Activated naive CD4-positive, alpha-beta T cell (primary cell): ENCODE measurements at regions not wholly inside any gene's neighbourhood (a gene's known extent, or its start where the extent isn't known, plus 50 kb on each side); places are given as distances from the start of the nearest gene placed in this dataset.

ENCODE experiments used
- DNase-seq, 4 experiments: peaks; one replicate each; lab custom pipeline; 2025; lab: John Stamatoyannopoulos, UW

DNA sequence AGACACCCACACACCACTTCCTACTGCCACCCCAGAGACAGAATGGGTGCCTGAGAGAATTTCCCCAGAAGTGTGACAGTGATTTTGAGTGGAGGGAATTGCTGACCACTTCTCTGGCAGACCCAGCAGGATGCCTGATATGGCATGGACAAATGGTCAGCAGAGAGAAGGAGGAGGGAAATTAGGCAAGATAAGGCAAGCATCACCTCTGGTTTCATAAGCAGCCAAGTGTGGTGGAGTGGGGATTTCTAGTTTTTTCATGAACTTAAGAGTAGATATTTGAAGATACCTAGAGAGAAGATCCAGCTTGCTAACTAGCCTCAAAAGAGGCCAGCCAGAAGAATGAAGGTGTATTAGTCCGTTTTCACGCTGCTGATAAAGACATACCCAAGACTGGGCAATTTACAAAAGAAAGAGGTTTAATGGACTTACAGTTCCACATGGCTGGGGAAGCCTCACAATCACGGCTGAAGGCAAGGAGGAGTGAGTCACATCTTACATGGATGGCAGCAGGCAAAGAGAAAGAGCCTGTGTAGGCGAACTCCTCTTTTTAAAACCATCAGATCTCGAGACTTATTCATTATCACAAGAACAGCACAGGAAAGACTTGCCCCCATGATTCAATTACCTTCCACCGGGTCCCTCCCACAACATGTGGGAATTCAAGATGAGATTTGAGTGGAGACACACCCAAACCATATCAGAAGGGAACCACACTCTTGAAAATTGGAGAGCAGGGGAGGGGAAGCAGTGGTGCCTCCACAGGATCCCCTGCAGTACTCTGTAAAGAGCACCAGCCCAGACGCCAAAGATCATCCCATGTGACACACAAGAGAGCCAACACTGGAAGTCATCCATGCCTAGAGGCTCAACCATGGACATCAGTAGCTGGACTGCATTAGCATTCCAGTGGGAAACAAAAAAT lies 64.2 kb downstream of the RBM43 start:
- no peak for DNase-seq

DNA sequence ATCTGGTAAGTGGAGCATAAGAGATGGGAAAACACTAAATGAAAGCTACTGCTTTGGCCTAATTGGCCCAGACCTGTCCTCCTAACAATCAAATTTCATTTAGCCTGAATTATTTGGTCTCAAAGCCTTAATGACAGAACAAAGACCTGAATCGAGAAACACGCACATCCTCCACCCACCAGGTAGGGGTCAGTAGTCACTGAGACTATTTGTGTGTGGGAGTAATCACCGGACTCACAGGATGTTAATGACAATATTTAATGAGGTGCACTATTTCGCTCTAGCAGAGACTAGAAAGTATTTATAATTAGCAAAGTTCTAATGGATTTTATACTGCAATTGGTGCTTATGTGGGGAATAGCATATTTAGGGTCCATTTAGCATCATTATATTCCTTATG lies 68.1 kb downstream of the RBM43 start:
- no peak for DNase-seq

DNA sequence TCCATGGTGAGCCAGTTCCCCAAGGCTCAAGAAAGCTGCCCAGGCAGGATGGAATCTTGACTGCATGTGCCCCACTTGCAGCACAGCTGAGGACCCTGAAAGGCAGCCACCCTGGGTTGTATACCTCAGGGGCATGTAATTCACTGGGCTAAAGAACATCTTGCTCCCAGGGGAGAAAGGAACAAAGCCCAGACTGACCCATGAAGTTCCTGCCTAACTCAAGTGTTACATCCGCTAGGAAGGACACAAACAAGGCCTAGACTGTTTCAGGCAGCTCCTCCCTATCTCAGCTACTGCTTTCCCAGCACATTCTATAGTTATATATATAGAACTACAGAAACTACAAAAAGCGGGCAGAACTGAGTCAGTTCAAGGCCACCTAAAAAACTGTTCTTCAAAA lies 69.0 kb downstream of the RBM43 start:
- DNase-seq, result no peak

DNA sequence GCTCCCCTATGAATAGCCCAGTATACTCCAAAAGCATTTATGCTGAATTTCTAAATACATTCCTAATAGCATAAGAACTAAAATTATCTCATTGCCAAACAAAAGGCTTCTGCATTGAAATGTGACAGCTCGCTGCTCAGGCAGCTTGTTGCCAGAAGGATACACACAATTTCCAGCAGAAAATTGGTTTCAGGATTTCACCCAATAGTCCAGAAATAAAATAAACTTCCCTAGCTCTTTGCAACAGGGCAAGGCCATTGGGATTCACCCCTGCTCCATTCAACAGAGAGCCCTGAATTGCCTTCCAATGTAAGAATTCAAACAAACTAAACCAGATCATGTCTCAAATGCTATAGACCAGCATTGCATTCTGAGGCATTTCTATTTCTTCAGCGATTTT lies 70.7 kb downstream of the RBM43 start:
- no peak for DNase-seq

DNA sequence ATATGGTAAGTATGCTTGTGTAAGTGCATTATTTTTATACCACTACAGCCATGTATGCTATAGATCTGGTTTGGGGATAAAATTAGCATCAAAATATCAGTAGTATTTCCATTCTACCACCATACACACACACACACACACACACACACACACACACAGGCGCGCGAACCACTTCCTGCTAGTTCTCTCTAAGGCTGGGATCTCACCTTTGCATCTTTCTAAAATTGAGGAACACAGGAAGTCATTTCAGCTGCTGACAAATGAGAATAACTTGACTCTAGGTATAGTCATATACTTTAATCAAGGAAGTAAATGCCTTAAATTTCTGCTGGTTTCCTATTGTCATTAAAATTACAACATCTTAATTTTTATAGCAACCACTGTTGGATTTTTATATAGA lies 72.5 kb downstream of the RBM43 start:
- DNase-seq, result peak in 2 of 4 experiments; percentile 6 to 8

DNA sequence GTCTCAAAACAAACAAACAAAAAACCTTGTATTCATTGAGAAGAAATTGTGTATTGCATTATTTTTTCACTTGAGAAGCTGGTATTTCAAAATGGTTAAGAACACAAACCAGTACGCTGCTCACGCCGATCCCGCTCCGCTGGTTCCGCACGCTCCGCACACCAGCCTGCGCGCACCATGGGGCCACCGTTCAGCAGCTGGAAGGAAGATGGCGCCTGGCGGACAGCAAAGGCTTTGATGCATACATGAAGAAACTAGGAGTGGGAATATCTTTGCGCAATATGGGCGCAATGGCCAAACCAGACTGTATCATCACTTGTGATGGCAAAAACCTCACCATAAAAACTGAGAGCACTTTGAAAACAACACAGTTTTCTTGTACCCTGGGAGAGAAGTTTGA lies 75.7 kb downstream of the RBM43 start:
- no peak for DNase-seq

DNA sequence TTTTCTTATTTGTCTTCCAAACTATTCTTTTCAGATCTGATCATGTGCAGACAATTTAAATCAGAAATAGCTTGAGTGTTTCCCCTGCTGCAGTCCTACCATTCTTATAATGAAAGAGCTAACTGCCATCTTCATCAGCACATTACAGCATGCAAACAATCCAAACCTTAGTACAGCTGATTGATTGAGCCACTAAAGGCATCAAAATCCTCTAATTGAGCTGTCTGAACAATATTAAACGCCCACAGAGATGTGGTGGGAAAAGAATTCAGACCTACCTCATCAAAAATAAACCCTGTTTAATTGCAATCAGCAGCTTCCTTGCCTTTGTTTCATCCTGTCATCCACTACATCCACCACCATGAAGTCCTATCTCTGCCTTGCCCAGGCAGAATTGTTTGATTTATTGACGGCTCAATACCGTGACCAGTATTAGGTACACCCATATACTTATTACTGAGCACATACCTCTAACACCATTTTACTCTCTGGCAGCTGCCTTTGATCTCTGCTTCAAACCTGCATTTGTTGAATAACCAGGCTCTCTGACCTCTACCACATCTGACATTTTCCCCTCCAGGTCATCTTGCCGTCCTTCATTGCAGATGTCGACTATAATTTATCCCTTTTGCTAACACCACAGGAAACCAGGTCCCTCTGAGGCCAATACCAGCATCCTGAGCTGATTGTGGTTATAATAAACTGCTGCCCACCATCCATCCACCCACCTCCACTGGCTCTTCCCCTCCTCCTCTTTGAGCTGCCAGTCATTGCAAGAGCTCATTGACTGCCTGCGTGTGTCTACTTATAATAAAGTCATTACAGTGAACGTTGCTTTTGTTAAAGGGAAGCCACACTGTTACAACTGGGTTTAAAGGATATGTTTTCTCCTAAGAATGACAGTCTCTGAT lies 78.5 kb downstream of the RBM43 start:
- DNase-seq, result no peak

DNA sequence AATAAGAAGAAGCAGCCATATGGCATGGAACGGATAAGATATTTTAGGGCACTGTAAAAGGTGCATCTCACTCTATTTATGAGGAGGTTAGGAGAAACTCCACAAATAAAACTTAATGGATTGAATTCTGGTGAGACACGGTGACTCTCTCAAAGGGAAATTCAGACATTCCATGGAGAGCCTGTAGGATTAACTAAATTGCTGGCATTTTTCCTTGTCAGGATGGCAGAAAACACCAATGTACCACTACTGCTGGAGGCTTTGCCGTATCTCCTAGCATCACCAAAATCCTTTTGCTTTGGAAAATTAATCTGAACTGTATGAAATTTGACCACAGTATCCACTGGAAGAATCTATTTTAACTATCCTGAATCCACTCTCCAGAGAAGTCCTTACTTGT lies 79.3 kb downstream of the RBM43 start:
- no peak for DNase-seq

DNA sequence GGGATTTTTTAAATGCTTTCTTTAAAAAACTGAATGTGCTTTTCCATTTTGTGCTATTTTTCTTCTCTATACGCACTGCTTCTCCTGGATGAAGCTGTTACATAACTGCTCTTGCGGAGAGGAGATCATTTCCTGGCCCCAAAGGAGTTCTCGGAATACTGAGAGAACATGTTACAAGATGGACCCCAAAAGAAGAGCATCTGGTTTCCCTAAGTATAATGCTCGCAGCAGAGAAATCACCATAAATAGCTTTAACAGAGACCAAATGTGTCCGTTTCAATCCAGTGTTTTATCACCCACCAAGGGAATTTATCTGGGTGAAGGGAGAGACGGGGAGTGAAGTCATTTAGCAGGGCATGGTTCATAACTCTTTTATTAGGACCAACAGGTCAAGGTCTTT lies 80.1 kb downstream of the RBM43 start:
- no peak for DNase-seq

DNA sequence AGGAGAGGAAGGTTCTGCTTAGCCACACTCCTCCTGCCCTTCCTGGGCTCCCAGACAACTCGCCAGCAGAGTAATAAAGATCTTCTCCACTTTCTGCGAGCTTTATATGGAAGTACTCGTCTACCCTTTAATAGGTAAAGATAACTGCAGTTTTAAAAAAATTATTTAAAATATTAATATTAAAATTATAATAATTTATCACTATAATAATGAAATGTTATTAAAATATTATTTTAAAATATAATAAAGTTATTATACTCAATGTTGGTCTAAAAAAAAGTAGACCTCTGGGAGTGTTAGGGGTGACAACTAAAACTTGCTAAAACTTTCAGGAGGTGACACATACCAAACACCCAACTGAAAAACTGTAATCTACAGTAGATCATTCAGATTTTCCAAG lies 81.5 kb downstream of the RBM43 start:
- DNase-seq, result no peak

DNA sequence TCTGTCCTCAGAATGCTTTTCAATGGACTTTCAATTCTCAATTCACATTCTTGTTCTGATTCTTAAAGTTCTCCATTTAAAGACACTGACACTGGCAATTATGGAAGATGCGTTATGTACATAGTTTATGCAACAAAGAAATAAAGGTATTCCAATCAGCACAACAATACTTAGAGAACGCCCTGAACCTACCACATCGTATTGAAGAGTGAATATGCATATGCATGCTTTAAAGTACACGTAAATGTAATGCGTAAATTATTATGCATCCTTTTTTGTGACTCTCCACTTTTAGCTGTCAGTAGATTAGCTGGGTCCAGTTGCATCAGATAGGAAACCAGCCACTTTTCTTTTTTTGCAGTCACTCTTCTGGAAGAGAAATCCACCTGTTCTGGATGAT lies 83.5 kb downstream of the RBM43 start:
- DNase-seq, result no peak

DNA sequence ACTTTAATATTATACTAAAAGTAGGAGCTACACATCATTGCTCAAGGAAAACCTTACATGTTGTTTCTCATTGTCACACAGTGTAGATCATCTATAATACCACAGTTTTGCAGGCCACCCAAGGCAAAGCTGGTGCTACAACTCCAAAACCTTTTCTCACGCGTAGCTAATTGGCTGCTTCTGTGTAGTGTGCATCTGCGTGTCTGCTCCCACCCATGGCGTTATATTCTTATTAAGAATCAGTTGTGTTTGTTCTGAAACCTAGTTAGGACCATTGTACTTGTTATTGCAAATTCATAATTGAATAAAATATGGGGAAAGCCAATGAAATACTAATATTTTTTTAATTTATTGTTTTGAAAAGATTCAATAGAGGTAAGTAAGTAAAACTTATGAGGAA lies 83.9 kb downstream of the RBM43 start:
- no peak for DNase-seq

DNA sequence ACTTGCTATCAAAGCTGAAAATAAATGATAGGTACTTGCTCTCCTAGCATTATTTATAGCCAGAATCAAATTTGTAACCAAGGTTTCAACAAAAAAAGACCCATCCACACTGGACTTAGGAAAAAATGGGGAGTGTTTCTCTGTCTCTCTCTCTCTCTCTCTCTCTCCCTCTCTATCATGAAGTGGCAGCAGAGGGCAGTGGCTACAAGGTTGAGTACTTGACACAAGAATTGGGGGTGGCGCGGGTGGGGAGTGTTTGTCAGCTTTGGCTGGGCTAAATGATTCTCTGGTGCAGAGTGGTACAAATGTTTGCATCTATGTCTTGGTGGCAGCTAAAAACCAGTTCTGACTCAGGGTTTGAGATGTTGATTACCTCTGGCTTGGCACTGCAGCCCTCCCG lies 85.0 kb downstream of the RBM43 start:
- no peak for DNase-seq

DNA sequence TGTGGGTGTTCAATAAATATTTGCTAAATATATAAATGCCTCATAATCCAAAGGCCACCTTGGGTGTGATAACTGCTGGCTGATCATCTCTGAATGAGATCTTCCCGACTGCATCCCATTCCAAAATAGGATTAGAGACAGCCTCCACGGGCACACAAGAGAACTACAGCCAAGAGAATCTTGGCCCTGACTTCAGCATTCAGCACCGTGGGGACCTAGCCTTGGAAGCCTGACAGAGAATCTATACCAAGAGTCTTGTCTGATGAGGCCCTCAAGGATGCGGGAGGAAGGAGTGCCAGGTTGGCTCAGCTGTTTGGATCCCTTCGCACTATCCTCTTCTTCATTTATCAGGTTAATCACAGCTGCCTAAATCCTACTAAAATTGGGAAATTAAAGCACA lies 85.8 kb downstream of the RBM43 start:
- no peak for DNase-seq

DNA sequence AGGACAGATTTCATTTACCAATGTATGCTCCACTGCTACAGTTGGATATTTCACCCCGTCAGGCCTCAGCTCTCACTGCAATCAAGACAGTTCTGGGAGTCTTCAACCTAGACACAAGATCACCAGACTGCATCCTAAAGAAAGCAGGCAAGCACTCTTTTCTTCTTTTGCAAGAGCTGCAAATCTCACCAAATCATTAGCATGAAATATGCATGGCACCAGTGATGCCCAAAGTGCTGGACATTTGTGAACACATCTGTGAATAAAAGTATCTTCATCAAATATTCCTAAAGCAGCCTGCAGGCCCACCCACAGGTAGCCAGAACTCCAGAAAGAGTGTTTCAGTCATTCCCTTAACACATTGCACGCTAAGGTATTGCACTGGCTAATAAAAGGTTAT lies 87.5 kb downstream of the RBM43 start:
- no peak for DNase-seq

DNA sequence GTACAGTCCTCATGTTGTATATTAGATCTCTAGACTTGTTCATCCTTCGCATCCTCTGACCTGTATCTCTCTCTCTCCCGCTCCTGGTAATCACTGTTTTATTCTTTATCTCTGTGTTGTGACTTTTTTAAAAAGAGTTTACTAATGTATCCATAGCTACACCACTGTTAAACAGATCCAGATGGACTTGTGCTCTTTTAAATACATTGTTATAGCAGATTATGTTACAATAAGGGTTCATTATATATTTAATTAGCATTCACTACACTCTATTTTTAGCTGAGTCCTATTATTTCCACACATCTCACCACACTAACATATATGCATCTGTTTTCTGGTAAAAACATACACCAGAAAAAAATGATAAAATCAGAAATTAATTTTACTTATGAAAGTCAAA lies 90.5 kb downstream of the RBM43 start:
- DNase-seq, result no peak

DNA sequence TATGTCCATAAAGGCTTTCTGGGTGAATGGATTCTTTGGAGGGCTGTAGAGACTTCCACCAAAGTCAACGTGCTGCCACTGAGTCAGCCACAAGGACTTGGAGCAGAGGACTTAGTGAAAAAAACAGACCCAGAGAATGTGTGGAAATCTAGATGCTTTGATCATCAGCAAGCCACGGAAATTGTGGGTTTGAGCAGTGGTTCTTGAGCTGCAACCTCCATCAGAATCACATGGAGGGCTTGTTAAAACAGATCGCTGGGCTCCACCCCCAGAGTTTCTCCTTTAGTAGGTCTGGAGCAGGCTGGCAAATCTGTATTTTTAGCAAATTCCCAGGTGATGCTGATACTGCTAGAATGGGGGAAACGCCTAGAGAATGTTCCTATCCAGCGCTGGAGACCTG lies 95.3 kb downstream of the RBM43 start:
- DNase-seq, result no peak

DNA sequence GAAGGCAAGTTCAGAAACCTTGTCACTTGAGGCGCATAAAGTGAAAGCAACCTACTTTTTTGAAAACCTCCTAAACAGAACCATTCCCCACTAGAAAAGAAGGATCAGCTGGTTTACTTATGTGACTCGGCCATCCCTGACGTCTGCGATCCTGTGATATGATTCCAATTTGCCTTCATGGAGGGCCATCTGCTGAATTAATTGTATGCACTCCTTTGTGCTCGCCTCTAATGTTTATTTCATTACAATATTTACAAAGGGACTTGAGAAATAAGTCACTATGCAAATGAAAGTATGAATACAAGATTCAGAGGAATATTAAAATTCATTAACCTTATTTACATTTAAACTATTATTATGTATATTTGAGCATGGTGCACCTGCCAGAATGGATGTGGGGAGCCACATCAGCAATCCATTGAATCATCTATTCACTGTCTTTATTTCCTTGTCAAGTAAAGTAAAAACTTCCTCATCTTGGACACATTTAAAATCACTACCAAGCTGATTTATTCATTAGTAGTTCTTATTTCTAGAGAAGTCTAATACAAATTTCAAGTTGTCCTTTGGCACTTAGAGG lies 96.5 kb downstream of the RBM43 start:
- no peak for DNase-seq

DNA sequence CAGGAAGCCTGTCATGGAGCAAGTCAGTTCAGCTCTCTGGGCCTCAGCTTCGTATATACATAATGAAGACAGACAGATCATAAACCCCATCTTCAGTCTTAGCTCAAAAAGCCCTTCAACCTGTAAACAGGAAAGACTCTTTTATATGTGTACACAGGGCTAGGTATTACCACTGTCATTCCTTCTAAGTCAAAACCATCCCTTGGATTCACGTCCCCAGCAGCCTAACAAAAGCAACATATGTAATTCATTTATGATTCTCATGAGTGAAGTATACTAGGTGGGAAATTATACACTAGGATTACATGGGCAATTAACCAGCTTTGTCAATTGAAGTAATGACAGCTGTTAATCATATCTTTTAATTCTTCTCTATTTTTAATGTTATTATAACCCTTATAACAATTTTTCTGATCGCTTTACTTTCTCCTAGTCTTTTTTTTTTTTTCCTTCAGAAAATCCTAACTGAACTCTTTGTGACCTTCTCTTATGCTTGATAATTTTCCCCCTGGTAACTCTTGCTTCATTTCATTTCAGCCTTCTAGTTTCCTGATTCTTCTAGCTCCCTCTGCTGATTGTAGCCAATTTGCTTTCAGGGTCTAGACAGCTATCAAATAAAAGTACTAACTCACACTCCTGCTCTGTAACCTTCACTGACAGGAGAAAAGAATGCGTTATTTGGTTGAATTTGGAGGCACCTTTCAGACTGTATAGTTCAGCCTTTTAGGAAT lies 99.7 kb downstream of the RBM43 start:
- DNase-seq, result no peak

DNA sequence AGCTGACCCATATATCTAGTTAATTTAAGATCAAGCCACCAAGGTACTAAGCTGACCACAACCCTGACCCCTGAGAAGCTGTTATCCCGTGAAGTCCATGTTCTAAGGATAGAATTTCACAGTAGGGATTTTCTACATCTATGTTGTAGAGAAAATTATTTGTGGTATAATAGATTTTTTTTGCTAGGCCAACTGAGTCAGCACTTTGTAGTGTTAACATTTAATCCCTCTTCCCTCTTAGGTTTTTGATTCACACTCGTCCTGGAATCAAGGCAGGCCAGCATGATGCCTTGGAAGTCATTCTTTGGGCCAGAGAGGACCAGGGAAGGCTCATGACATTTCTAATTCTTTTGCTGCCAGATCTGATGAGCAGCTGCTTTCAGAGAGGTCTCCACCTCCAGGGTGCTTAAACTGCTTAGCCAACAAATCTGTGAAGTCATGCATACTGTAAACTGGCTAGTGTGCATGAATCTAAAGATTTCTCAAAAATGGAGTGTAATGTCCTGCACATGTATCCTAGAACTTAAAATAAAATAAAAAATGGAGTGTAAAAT lies 102.5 kb downstream of the RBM43 start:
- no peak for DNase-seq

DNA sequence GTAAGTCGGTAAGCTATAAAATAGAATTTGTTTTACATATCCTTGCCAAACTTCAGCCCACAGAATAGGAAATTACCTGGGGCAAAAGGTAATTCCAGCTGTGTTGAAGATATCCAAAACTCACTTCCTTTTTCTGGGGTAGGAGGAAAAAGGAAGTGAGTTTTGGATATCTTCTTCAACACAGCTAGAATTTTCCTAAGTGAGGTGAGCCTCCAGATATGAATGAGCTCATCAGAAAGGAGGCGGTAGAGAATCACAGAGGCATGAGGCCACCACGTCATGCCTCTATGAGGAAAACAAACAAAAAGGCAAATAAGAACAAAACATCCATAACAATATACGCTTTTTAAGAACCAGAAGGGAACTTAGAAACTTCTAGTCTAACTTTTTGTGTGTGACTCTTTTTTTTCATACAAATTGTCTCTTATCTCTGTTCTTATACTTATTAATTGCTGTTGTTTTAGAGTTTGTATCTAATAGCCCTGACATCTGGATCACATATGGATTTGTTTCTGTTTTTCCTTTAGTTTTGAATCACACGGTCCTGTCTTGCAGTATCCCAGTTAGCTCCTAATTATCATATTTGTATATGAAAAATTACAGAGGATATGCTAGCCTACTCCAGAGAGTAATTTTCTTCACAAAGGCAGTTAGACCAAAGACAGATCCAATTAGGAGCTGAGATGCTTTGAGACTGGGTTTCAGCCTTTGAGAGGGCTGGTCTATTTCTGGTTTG lies 104.5 kb downstream of the RBM43 start:
- DNase-seq, result no peak
